AG10803 (cell line): ENCODE measurements at regions not wholly inside any gene's neighbourhood (a gene's known extent, or its start where the extent isn't known, plus 50 kb on each side); places are given as distances from the start of the nearest gene placed in this dataset.

Experiments used
- DNase-seq: peaks from one replicate; pipeline ENCODE4 v3.0.0; 2010; ENCODE audit warnings: low read depth
- H3K4me3 ChIP-seq: 2 replicates; pipeline ENCODE4 v1.5.1; 2011; ENCODE audit warnings: mild to moderate bottlenecking, low read length, control low read depth
- CTCF ChIP-seq: conservative IDR thresholded peaks from 2 replicates; pipeline ENCODE4 v1.5.1; 2011; ENCODE audit warnings: mild to moderate bottlenecking, low read length, control low read depth, inconsistent platforms

GRCh38 chr9:87147839-87148238, 200.5 kb upstream of the GAS1 start:
- DNase-seq: no peak
- TF ChIP-seq CTCF: no peak
- H3K4me3 ChIP-seq: peak overlapping the region; percentile 40

GRCh38 chr9:87148331-87149104, 201.2 kb upstream of the GAS1 start:
- peak; percentile 23; the same call in 1 of the 2 replicates for TF ChIP-seq CTCF
- peak overlapping the region; percentile 40 for H3K4me3 ChIP-seq
- peak; percentile 81 for DNase-seq

GRCh38 chr9:87149799-87150198, 202.5 kb upstream of the GAS1 start:
- peak; percentile 69 for DNase-seq
- TF ChIP-seq CTCF: no peak
- no peak overlapping the region for H3K4me3 ChIP-seq

- no peak overlapping the region for H3K4me3 ChIP-seq
- no peak for DNase-seq
- TF ChIP-seq CTCF: no peak
Measured at GRCh38 chr9:87152256-87152655, 204.9 kb upstream of the GAS1 start.

GRCh38 chr9:87156247-87156646, 208.9 kb upstream of the GAS1 start:
- TF ChIP-seq CTCF: no peak
- no peak overlapping the region for H3K4me3 ChIP-seq
- no peak for DNase-seq

GRCh38 chr9:87157366-87158031, 210.2 kb upstream of the GAS1 start:
- no peak for TF ChIP-seq CTCF
- H3K4me3 ChIP-seq: no peak overlapping the region
- DNase-seq: peak; percentile 54

- H3K4me3 ChIP-seq: no peak overlapping the region
- DNase-seq: no peak
- TF ChIP-seq CTCF: no peak
Measured at GRCh38 chr9:87158765-87159164, 211.5 kb upstream of the GAS1 start.
